Heart left ventricle (tissue), 13 donors: ENCODE measurements at regions not wholly inside any gene's neighbourhood (a gene's known extent, or its start where the extent isn't known, plus 50 kb on each side); places are given as distances from the start of the nearest gene placed in this dataset.

ENCODE experiments used
- CTCF ChIP-seq, 12 donors: fragments of 200-600 bp; sonication (generic) in 4 of 12; IDR thresholded peaks; one replicate each; pipeline versions ENCODE4 v1.5.0 to v1.8.0; 2018 to 2022; ENCODE audit warnings: antibody characterized with exemption in 12 of 12, mild to moderate bottlenecking in 5 of 12
- POLR2A ChIP-seq, 2 donors: fragments of 450-650 bp; IDR thresholded peaks; one replicate each; pipeline ENCODE4 v1.6.1; 2017; ENCODE audit warnings: antibody characterized with exemption in 2 of 2, mild to moderate bottlenecking in 2 of 2, moderate library complexity in 2 of 2
- donor health status: ischemic (EF 13 %, LVEDD 7.1; RV severe dilation, severe dysfunction).
- donor health status: DM: no; HTN: yes; CAD: no.
- donor health status: DM: no; HTN: no; CAD: no.
- donor health status: ischemic (EF 25% LVEDD 6.9; RV normal size, moderate dysfunction).
- donor health status: ischemic (EF 25% LVEDD 5.7; RV mildly dilated, moderate dysfunction).
- donor health status: ischemic (EF 35%, LVEDD 5.7; RV mildly dilated, moderate dysfunction).
- donor health status: nonischemic (EF 11% LVEDD 7.7; RV severe dilation, severe dysfunction).
- donor health status: DM: yes; HTN: yes; CAD: no.
- donor health status: PGD.
- donor health status: ischemic (EF 29% LVEDD 5.4; RV normal size, mild dysfunction).
- donor health status: nonischemic (EF 23%, LVEDD 6.1; RV moderate dilation, normal function).

- TF ChIP-seq CTCF (IDR thresholded peaks at IDR 0.05) (peak; percentile 79 to 94 (median 86)), POLR2A (IDR thresholded peaks at IDR 0.05) (no peak)
These were observed 72.8 kb upstream of the ASTN2 start for GRCh38 chr9:117487555-117488175.
